ENCODE measurements at regions not wholly inside any gene's neighbourhood (a gene's known extent, or its start where the extent isn't known, plus 50 kb on each side); places are given as distances from the start of the nearest gene placed in this dataset.

DNA sequence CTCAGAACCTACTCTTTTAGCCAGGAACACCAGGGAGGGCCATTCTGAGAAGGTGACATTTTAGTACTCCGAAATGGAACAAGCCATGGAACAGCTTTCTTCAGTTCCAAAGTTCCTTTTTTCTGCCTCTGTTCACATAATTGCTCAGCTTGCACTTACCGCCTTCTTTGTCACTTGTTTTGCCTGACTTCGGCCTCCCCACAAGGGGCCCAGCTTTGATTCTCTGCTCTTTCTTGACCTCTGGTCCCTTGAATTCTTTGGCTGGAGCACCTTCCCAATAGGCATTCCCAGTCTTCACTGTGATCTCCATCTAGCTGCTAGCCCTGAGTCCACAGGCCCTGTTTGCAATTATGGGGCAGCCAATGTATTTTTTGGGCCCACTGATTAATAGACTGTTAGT is 51.4 kb upstream of the SLC7A14 start:
- TF ChIP-seq, protein P1, sequence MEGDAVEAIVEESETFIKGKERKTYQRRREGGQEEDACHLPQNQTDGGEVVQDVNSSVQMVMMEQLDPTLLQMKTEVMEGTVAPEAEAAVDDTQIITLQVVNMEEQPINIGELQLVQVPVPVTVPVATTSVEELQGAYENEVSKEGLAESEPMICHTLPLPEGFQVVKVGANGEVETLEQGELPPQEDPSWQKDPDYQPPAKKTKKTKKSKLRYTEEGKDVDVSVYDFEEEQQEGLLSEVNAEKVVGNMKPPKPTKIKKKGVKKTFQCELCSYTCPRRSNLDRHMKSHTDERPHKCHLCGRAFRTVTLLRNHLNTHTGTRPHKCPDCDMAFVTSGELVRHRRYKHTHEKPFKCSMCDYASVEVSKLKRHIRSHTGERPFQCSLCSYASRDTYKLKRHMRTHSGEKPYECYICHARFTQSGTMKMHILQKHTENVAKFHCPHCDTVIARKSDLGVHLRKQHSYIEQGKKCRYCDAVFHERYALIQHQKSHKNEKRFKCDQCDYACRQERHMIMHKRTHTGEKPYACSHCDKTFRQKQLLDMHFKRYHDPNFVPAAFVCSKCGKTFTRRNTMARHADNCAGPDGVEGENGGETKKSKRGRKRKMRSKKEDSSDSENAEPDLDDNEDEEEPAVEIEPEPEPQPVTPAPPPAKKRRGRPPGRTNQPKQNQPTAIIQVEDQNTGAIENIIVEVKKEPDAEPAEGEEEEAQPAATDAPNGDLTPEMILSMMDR (IDR thresholded peaks at IDR 0.05; ENCODE audit: control extremely low read depth in 1 of 3, insufficient read depth in 1 of 3, low read depth in 1 of 3, low read length in 3 of 3) = no peak
- TF ChIP-seq POLR2A (IDR thresholded peaks at IDR 0.05; ENCODE audit: control extremely low read depth in 1 of 2, low read depth in 2 of 2, low read length in 2 of 2) = no peak
- no peak for TF ChIP-seq SRF (IDR thresholded peaks at IDR 0.05; ENCODE audit: low read depth, low read length)
- TF ChIP-seq, protein P2, sequence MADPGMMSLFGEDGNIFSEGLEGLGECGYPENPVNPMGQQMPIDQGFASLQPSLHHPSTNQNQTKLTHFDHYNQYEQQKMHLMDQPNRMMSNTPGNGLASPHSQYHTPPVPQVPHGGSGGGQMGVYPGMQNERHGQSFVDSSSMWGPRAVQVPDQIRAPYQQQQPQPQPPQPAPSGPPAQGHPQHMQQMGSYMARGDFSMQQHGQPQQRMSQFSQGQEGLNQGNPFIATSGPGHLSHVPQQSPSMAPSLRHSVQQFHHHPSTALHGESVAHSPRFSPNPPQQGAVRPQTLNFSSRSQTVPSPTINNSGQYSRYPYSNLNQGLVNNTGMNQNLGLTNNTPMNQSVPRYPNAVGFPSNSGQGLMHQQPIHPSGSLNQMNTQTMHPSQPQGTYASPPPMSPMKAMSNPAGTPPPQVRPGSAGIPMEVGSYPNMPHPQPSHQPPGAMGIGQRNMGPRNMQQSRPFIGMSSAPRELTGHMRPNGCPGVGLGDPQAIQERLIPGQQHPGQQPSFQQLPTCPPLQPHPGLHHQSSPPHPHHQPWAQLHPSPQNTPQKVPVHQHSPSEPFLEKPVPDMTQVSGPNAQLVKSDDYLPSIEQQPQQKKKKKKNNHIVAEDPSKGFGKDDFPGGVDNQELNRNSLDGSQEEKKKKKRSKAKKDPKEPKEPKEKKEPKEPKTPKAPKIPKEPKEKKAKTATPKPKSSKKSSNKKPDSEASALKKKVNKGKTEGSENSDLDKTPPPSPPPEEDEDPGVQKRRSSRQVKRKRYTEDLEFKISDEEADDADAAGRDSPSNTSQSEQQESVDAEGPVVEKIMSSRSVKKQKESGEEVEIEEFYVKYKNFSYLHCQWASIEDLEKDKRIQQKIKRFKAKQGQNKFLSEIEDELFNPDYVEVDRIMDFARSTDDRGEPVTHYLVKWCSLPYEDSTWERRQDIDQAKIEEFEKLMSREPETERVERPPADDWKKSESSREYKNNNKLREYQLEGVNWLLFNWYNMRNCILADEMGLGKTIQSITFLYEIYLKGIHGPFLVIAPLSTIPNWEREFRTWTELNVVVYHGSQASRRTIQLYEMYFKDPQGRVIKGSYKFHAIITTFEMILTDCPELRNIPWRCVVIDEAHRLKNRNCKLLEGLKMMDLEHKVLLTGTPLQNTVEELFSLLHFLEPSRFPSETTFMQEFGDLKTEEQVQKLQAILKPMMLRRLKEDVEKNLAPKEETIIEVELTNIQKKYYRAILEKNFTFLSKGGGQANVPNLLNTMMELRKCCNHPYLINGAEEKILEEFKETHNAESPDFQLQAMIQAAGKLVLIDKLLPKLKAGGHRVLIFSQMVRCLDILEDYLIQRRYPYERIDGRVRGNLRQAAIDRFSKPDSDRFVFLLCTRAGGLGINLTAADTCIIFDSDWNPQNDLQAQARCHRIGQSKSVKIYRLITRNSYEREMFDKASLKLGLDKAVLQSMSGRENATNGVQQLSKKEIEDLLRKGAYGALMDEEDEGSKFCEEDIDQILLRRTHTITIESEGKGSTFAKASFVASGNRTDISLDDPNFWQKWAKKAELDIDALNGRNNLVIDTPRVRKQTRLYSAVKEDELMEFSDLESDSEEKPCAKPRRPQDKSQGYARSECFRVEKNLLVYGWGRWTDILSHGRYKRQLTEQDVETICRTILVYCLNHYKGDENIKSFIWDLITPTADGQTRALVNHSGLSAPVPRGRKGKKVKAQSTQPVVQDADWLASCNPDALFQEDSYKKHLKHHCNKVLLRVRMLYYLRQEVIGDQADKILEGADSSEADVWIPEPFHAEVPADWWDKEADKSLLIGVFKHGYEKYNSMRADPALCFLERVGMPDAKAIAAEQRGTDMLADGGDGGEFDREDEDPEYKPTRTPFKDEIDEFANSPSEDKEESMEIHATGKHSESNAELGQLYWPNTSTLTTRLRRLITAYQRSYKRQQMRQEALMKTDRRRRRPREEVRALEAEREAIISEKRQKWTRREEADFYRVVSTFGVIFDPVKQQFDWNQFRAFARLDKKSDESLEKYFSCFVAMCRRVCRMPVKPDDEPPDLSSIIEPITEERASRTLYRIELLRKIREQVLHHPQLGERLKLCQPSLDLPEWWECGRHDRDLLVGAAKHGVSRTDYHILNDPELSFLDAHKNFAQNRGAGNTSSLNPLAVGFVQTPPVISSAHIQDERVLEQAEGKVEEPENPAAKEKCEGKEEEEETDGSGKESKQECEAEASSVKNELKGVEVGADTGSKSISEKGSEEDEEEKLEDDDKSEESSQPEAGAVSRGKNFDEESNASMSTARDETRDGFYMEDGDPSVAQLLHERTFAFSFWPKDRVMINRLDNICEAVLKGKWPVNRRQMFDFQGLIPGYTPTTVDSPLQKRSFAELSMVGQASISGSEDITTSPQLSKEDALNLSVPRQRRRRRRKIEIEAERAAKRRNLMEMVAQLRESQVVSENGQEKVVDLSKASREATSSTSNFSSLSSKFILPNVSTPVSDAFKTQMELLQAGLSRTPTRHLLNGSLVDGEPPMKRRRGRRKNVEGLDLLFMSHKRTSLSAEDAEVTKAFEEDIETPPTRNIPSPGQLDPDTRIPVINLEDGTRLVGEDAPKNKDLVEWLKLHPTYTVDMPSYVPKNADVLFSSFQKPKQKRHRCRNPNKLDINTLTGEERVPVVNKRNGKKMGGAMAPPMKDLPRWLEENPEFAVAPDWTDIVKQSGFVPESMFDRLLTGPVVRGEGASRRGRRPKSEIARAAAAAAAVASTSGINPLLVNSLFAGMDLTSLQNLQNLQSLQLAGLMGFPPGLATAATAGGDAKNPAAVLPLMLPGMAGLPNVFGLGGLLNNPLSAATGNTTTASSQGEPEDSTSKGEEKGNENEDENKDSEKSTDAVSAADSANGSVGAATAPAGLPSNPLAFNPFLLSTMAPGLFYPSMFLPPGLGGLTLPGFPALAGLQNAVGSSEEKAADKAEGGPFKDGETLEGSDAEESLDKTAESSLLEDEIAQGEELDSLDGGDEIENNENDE (IDR thresholded peaks at IDR 0.05; ENCODE audit: insufficient replicate concordance, low read length) = no peak
- no peak for TF ChIP-seq POLR2AphosphoS5 (IDR thresholded peaks at IDR 0.05; ENCODE audit: low read depth, low read length)
